OCI-M1 (cell line): ENCODE measurements at regions not wholly inside any gene's neighbourhood (a gene's known extent, or its start where the extent isn't known, plus 50 kb on each side); places are given as distances from the start of the nearest gene placed in this dataset.
"Not testable (repeated sequence)": the region's sequence is repeated elsewhere in the genome, so short reads cannot be mapped to it uniquely, and the experiment has no call there.

Source experiments
- DNase-seq: peaks from one replicate; lab custom pipeline; 2025; lab: John Stamatoyannopoulos, UW

DNA sequence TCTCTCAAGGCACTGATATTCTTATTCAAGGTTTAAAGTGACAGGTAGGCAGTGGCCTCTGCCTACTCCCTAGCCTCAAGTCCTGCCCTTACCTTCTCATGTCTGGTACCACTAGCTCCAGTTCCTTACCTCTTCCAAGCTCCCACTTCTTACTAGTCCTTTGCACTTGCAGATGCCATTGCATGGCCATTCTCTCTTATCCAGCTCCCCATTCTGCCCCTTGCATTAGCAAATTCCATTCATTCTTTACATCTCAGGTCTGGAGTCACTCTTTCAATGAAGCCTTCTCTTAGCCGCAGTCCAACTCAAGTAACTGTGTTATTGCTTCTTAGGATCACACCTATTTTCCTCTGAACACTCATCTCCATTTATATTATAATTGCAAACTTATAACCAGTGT lies 807.1 kb downstream of the EDEM1 start:
- no peak for DNase-seq

- DNase-seq, result no peak
These were observed 830.9 kb downstream of the EDEM1 start for GRCh38 chr3:6018456-6018855.

DNA sequence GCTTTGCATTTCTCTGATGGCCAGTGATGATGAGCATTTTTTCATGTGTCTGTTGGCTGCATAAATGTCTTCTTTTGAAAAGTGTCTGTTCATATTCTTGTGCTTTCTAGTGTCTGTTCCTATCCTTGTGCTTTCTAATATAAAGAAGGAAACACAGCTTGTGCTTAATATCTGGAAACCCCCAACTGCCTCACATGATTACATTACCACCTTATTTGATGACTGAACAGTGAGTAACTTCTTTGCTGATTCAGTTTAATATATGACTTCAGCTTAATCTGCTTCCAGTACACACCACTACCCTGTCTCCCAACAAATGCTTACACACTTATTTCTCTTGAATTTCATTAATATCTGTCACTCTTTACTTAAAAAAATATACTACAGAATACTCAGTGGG lies 835.1 kb downstream of the EDEM1 start:
- DNase-seq, result no peak

GRCh38 chr3:6025032-6025431 lies 835.9 kb upstream of the GRM7 start:
- no peak for DNase-seq

GRCh38 chr3:6030648-6031047 lies 830.3 kb upstream of the GRM7 start:
- not testable (repeated sequence) for DNase-seq

- DNase-seq, result no peak
These were observed 825.3 kb upstream of the GRM7 start for GRCh38 chr3:6035626-6036025.

- DNase-seq, result no peak
These were observed 820.9 kb upstream of the GRM7 start for GRCh38 chr3:6039971-6040370.

DNA sequence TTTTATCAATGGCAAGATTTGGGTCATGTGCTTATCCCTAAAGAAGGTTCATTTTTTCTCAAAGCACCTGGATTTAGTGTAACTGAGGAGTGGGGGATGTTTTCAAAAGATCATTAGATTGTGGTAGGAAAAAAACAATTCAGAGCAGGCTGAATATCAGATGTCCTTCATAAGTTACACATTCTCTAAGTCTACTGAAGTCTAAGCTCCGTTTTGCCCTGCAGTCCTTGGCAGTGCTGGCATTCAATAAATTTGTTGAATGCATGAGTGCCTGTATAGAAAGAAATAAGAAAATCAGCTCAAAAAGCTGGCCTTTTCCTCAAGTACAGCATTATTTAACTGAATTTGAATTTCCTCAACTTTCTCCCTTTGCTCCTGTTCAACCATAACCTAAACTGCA lies 819.0 kb upstream of the GRM7 start:
- DNase-seq, result no peak

DNA sequence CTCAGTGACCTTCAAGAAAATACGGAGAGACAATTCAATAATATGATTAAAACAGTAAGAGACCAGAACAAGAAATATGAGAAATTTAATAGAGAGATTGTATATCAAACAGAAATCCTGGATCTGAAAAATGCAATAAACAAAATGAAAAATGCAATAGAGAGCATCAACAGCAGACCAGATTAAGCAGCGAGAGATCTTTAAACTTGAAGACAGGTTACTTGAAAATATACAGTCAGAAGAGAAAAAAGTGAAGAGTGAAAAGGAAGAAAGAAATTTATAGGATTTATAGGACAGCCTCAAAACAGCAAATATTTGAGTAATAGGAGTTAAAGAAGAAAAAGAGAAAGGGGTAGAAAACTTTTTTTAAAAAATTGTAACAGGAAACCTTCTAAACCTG lies 813.9 kb upstream of the GRM7 start:
- DNase-seq, result peak; percentile 8

DNA sequence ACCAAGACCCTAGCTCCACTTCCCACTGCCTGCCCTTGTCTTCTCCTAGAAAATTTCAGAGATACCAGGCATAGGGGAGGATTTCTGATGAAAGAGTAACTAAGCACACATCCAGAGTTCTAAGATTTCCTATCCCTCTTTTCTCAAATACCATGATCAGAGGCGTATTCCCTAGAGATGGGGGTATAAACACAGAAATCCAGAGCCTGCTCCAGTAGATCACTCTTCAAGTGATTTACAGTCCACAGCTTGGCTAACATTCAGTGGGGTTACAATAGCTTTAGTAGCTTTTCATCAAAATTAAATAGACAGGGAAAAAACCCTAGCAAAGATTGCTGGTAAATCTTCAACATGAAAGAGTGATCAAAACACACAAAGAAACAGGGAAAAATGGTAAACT lies 800.7 kb upstream of the GRM7 start:
- no peak for DNase-seq

- no peak for DNase-seq
These were observed 798.4 kb upstream of the GRM7 start for GRCh38 chr3:6062261-6063187.

DNA sequence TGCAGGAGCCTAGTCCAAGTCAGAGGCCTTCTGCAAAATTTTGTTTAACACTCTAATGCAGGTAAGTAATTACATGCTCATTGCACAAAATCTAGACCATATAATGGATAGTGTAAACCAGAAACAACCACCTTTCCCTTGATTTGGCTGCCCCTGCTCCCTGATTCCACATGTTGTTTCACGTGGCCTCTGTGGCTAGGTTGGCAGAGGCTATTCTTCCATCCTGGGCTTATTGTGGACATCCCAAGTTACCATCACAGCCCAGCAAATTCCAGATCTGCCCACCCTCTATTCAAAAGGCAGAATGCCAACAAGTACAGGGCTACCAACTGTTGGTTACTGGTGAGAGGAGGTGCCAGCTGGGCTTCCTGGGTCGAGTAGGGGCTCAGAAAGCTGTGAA lies 794.5 kb upstream of the GRM7 start:
- DNase-seq, result no peak

- DNase-seq, result not testable (repeated sequence)
These were observed 793.9 kb upstream of the GRM7 start for GRCh38 chr3:6066868-6067578.

- peak; percentile 18 for DNase-seq
These were observed 786.0 kb upstream of the GRM7 start for GRCh38 chr3:6074952-6075351.

DNA sequence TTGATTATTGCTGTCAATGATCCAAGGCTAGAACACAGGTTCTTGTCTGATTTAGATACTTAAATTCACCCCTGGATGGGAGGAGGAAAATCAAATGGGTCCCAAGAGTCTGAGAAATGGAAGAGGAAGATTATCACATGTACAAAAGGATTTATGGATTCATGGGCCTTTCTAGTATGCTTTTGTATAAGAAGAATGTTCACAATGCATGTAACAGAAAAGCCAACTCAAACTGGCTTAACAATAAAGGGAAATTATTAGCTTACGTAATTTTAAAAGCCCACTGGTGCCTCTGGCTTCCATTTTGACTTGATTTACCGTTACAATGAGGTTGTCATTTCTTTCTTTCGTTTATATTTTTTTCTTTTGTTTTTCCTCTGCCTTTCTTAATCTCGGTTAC lies 782.5 kb upstream of the GRM7 start:
- DNase-seq, result no peak

- no peak for DNase-seq
These were observed 781.9 kb upstream of the GRM7 start for GRCh38 chr3:6079011-6079410.

DNA sequence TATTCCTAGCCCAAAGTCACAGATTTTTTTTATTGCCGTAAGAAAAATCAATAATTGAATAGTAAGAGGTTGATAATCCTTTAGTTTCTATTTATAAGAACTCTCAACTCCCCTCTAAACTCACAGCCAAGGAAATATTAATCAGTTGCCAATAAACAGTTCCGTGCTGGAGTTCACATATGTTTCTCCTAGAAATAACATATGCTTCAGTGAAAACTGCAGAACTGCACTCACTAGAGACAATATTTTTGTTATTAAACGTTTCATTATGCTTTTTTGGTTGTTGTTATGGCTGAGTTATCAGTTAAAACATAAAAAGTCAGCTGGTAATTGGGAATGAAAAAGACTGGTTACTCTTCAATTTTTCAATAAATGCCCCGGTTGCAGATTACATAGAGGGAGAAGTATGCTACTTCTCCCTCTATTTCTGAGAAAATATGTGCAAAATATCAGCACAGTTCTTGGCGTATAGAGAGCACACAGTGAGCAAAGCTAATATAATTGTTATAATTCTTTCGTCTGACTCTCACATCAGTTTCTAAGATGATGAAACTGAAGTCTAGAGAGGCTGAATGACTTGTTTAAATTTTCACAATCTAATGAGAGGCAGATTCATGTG lies 781.2 kb upstream of the GRM7 start:
- DNase-seq, result no peak

GRCh38 chr3:6088433-6088832 lies 772.5 kb upstream of the GRM7 start:
- DNase-seq, result peak; percentile 27

DNA sequence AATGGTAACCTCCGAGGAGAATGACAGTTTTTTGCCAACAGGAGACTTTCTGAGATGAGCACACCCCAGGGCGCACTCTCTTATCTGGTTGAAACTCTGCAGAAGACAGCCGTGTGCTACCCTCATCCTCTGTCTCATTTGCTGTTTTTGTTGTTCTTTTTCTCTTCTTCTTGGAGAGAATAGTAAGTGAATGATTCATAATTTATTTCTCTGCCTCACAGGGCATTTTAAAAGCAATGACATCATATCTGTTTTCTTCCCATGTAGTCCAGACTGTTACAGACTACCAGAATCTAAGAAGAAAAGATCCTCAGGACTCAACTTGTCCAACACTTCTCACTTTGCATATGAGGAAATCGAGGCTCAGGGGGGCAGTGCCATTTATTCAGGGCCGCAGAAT lies 771.1 kb upstream of the GRM7 start:
- no peak for DNase-seq

GRCh38 chr3:6091262-6091661 lies 769.7 kb upstream of the GRM7 start:
- DNase-seq, result no peak

DNA sequence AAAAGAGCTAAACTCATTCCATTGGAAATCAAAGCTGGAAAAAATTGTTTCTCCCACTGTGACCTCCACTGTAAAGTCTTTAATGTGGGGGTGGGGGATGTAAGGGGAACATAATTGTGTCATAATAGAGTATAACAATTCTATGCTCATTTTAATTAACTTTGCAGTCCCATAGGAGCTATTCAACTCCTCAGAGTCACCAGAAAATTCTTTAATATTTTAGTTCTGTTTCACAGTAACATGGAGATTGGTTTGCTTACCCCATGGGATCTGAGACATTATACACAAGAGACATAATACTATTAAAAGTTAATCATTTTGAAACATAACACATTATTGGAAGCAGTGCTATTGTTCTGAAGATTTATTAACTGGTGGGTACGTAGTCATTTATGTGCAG lies 765.9 kb upstream of the GRM7 start:
- no peak for DNase-seq

GRCh38 chr3:6097021-6097420 lies 763.9 kb upstream of the GRM7 start:
- no peak for DNase-seq

DNA sequence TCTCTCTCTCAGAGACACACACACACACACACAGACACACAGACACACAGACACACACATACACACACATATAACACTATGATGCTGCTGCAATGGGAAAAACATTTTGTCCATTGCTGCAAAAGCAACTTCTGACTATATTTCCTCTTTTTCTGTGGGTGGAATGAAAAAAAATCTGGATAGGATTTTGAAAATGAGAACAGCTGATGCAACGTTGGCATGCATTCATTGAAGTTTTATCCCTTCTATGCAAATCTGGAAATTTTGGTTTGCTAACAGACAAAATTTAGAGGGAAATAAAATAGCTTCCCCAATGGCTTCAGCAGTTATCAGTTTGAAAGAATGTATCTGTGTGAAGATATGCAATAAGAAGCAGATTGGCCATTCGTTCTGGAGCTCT lies 763.4 kb upstream of the GRM7 start:
- DNase-seq, result no peak
